Activated CD8-positive, alpha-beta T cell treated with anti-CD3 and anti-CD28 coated beads for 36 hours (primary cell): ENCODE measurements at regions not wholly inside any gene's neighbourhood (a gene's known extent, or its start where the extent isn't known, plus 50 kb on each side); places are given as distances from the start of the nearest gene placed in this dataset.
A peak's percentile ranks its signal among the peaks of the same experiment; 100 is the strongest.

Source experiments
- ATAC-seq: fragments of 200-7000 bp; cut with Tn5 transposase; one replicate; pipeline ENCODE4 v1.10.0; 2021; ENCODE audit warnings: mild to moderate bottlenecking, moderate library complexity
- CTCF ChIA-PET: fragments of 350-600 bp; sonication (Branson Sonifier 250); formaldehyde crosslinking; loops from one replicate; lab custom pipeline; 2021; ENCODE audit warnings: antibody characterized with exemption; lab: Charles Lee
- POLR2A ChIA-PET: fragments of 350-600 bp; sonication (Branson Sonifier 250); formaldehyde crosslinking; loops from one replicate; lab custom pipeline; 2021; ENCODE audit warnings: antibody characterized with exemption; lab: Charles Lee
- DNase-seq: peaks from one replicate; pipeline ENCODE4 v3.0.0-alpha.2; 2020
- H3K27ac Mint-ChIP-seq: one replicate; pipeline ENCODE4 v1.8.0; 2021; ENCODE audit warnings: mild to moderate bottlenecking, mixed read lengths
- H3K27me3 Mint-ChIP-seq: one replicate; pipeline ENCODE4 v1.8.0; 2021; ENCODE audit warnings: mixed read lengths
- H3K36me3 Mint-ChIP-seq: one replicate; pipeline ENCODE4 v1.8.0; 2021; ENCODE audit warnings: low read depth, mixed read lengths
- H3K4me1 Mint-ChIP-seq: one replicate; pipeline ENCODE4 v1.8.0; 2021; ENCODE audit warnings: low read depth, mixed read lengths
- H3K4me3 Mint-ChIP-seq: one replicate; pipeline ENCODE4 v1.8.0; 2021; ENCODE audit warnings: mild to moderate bottlenecking, moderate library complexity, mixed read lengths
- H3K9me3 Mint-ChIP-seq: one replicate; pipeline ENCODE4 v1.8.0; 2021; ENCODE audit warnings: mixed read lengths
- CTCF ChIP-seq: fragments of 200-600 bp; IDR thresholded peaks from one replicate; pipeline ENCODE4 v1.8.0; 2022; ENCODE audit warnings: antibody characterized with exemption, mild to moderate bottlenecking
- intact Hi-C: fragments of 100-400 bp; cut with micrococcal nuclease; formaldehyde crosslinking; loops from one replicate; pipeline ENCODE4 v1.10.0; 2022

- intact Hi-C loops: no loop called here
- CTCF ChIA-PET: no interaction called here
- POLR2A ChIA-PET: no interaction called here
These were observed 98.6 kb downstream of the FOXB1 start for GRCh38 chr15:60102748-60103147.

DNA sequence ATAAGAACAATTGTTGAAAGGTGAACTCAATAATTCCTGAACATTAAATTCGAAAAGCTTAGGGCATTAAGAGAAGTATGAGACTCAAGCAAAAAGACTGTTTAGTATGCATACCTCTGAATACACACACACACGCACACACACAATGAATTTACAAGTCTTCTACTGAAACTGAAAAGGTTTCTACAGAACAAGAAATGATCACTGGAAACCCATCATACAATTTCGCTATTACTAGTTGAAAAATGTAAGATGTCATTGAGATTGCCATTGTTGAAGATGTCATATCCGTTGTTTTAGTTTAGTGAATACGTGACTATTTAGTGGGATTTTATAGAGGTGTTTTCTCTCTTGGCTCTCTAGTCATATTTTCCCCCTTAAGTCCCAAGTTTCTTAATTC lies 106.8 kb downstream of the FOXB1 start:
- Mint-ChIP-seq H3K36me3 (no peaks in the 10 kb centered on the region), H3K4me1 (peaks cover 18% of the 10 kb centered on the region), H3K27ac (peak overlapping the region; percentile 19), H3K9me3 (no peaks in the 10 kb centered on the region), H3K4me3 (no peak overlapping the region), H3K27me3 (peaks cover 7% of the 10 kb centered on the region)
- DNase-seq (no peak), ATAC-seq (peak; percentile 47)
- ChIA-PET CTCF (no interaction called here), POLR2A (no interaction called here)
- TF ChIP-seq CTCF: no peak
- intact Hi-C loops: no loop called here

More at GRCh38 chr15:60102748-60103147, 98.6 kb downstream of the FOXB1 start:
- TF ChIP-seq CTCF: no peak
- Mint-ChIP-seq H3K4me3 (no peak overlapping the region), H3K4me1 (peaks cover 2% of the 10 kb centered on the region), H3K27ac (no peak overlapping the region), H3K9me3 (peaks cover 3% of the 10 kb centered on the region), H3K27me3 (peaks cover 16% of the 10 kb centered on the region), H3K36me3 (no peaks in the 10 kb centered on the region)
- DNase-seq (no peak), ATAC-seq (no peak)

- ChIA-PET POLR2A (interaction anchor here (0.6 kb wide), 2 partner anchors 39 to 107 kb away, joined by 3 read pairs; no protein-coding TSS in a partner anchor), CTCF (interaction anchor here (1.0 to 1.3 kb wide), 2 partner anchors 9 to 198 kb away, joined by 3 to 4 read pairs; no protein-coding TSS in a partner anchor)
- TF ChIP-seq CTCF: no peak
- H3K9me3 Mint-ChIP-seq: no peaks in the 10 kb centered on the region
- ATAC-seq (peak; percentile 27), DNase-seq (no peak)
- H3K36me3 Mint-ChIP-seq: no peaks in the 10 kb centered on the region
- no peak overlapping the region for H3K27ac Mint-ChIP-seq
- peaks cover 32% of the 10 kb centered on the region for H3K4me1 Mint-ChIP-seq
- intact Hi-C loops: no loop called here
- no peak overlapping the region for H3K4me3 Mint-ChIP-seq
- no peaks in the 10 kb centered on the region for H3K27me3 Mint-ChIP-seq
These were observed 111.7 kb downstream of the FOXB1 start for GRCh38 chr15:60115579-60116380.

DNA sequence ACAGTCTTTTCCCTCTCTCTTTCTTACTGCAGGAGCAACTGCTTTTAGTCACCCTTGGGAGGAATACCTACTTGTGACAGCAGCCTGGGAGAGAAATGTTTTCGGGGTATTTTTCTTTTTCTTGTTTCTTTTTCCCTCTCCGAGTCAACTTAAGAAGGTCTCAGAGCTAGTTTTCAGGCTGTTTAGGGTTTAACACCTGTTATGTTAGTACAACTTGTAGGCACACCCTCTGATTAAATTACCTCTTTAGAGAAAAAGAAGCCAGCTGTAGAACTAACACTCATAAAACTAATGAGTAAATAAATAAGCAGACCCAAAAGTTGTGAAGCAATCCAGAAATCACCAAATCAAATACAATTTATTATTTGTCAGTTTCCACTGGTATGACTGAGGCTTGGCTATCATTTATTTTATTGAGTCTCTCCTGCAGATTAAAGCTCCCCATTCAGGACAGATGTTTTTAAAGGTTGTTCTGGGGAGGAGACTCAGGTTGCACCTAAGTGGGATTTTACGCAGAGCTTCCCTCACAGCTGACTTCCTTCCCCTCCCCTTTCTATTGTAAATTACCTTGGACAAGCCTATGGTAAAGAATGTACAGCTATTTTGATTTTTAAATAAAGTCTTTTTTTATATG lies 112.5 kb downstream of the FOXB1 start:
- DNase-seq (no peak), ATAC-seq (no peak)
- Mint-ChIP-seq H3K9me3 (no peaks in the 10 kb centered on the region), H3K27me3 (no peaks in the 10 kb centered on the region), H3K27ac (no peak overlapping the region), H3K4me3 (no peak overlapping the region), H3K36me3 (no peaks in the 10 kb centered on the region), H3K4me1 (peaks cover 32% of the 10 kb centered on the region)
- intact Hi-C loops: no loop called here
- CTCF ChIA-PET: interaction anchor here (1.0 to 1.3 kb wide), 3 partner anchors 8 to 212 kb away, joined by 3 to 4 read pairs (median 3); no protein-coding TSS in a partner anchor
- POLR2A ChIA-PET: interaction anchor here (0.6 kb wide), 1 partner anchor 108 kb away, joined by 3 read pairs; no protein-coding TSS in a partner anchor
- TF ChIP-seq CTCF: no peak

- no peak overlapping the region for H3K27ac Mint-ChIP-seq
- ChIA-PET CTCF (no interaction called here), POLR2A (no interaction called here)
- no peaks in the 10 kb centered on the region for H3K36me3 Mint-ChIP-seq
- H3K9me3 Mint-ChIP-seq: no peaks in the 10 kb centered on the region
- DNase-seq: no peak
- TF ChIP-seq CTCF: no peak
- no peak overlapping the region for H3K4me3 Mint-ChIP-seq
- no peaks in the 10 kb centered on the region for H3K27me3 Mint-ChIP-seq
- intact Hi-C loops: no loop called here
- ATAC-seq: no peak
- H3K4me1 Mint-ChIP-seq: peaks cover 36% of the 10 kb centered on the region
These were observed 114.0 kb downstream of the FOXB1 start for GRCh38 chr15:60118146-60118545.
